Activated CD4-positive, alpha-beta memory T cell treated with anti-CD3 and anti-CD28 coated beads, Interleukin-2, amount 10 ng/mL, durations not matched to agents 7 days and 5 days (primary cell): ENCODE measurements at regions not wholly inside any gene's neighbourhood (a gene's known extent, or its start where the extent isn't known, plus 50 kb on each side); places are given as distances from the start of the nearest gene placed in this dataset.

Experiments used
- CTCF ChIA-PET: fragments of 350-600 bp; sonication (Branson Sonifier 250); formaldehyde crosslinking; loops from one replicate; lab custom pipeline; 2021; ENCODE audit warnings: antibody characterized with exemption, inconsistent platforms; lab: Charles Lee
- POLR2A ChIA-PET: fragments of 350-600 bp; sonication (Branson Sonifier 250); formaldehyde crosslinking; loops from one replicate; lab custom pipeline; 2021; ENCODE audit warnings: antibody characterized with exemption; lab: Charles Lee
- DNase-seq: peaks from one replicate; pipeline ENCODE4 v3.0.0-alpha.2; 2020
- H3K27ac Mint-ChIP-seq: one replicate; pipeline ENCODE4 v1.8.0; 2021; ENCODE audit warnings: mild to moderate bottlenecking, mixed read lengths
- H3K27me3 Mint-ChIP-seq: one replicate; pipeline ENCODE4 v1.8.0; 2021; ENCODE audit warnings: mixed read lengths
- H3K36me3 Mint-ChIP-seq: one replicate; pipeline ENCODE4 v1.8.0; 2021; ENCODE audit warnings: low read depth, mixed read lengths
- H3K4me1 Mint-ChIP-seq: one replicate; pipeline ENCODE4 v1.8.0; 2021; ENCODE audit warnings: mixed read lengths
- H3K4me3 Mint-ChIP-seq: one replicate; pipeline ENCODE4 v1.8.0; 2021; ENCODE audit warnings: mild to moderate bottlenecking, mixed read lengths
- H3K9me3 Mint-ChIP-seq: one replicate; pipeline ENCODE4 v1.8.0; 2021; ENCODE audit warnings: mixed read lengths

DNA sequence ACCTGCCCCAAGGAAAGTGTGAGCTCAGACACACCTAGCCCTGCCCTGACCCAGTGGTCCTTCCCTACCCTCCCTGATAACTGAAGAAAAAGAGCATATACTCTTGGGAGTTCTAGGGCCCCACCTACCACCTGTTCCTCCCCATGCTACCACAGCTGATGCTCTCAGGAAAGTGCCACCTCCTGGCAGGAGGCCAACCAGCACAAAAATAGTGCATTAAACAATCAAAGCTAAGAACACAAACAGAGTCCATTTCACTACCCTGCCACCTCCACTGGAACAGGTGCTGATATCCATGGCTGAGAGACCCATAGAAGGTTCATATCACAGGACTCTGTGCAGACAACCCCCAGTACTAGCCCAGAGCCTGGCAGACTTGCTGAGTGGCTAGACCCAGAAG, 288.6 kb upstream of the PHF14 start:
- Mint-ChIP-seq H3K4me3 (no peak overlapping the region), H3K9me3 (no peaks in the 10 kb centered on the region), H3K27ac (no peak overlapping the region), H3K4me1 (no peaks in the 10 kb centered on the region), H3K27me3 (no peaks in the 10 kb centered on the region), H3K36me3 (no peaks in the 10 kb centered on the region)
- CTCF ChIA-PET, result no interaction called here
- POLR2A ChIA-PET, result interaction anchor here (0.6 kb wide), 1 partner anchor 38 kb away, joined by 3 read pairs; no protein-coding TSS in a partner anchor
- DNase-seq, result no peak

DNA sequence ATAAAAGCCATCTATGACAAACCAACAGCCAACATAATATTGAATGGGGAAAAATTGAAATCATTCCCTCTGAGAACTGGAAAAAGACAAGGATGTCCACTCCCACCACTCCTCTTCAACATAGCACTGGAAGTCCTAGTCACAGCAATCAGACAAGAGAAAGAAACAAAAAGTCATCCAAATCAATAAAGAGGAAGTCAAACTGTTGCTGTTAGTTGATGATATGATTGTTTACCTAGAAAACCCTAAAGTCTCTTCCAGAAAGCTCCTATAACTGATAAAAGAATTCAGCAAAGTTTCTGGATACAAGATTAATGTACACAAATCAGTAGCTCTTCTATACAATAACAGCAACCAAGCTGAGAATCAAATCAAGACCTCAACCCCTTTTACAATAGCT, 285.1 kb upstream of the PHF14 start:
- Mint-ChIP-seq H3K9me3 (no peaks in the 10 kb centered on the region), H3K4me1 (no peaks in the 10 kb centered on the region), H3K27me3 (no peaks in the 10 kb centered on the region), H3K27ac (no peak overlapping the region), H3K36me3 (no peaks in the 10 kb centered on the region), H3K4me3 (no peak overlapping the region)
- DNase-seq, result no peak
- ChIA-PET CTCF (no interaction called here), POLR2A (no interaction called here)

DNA sequence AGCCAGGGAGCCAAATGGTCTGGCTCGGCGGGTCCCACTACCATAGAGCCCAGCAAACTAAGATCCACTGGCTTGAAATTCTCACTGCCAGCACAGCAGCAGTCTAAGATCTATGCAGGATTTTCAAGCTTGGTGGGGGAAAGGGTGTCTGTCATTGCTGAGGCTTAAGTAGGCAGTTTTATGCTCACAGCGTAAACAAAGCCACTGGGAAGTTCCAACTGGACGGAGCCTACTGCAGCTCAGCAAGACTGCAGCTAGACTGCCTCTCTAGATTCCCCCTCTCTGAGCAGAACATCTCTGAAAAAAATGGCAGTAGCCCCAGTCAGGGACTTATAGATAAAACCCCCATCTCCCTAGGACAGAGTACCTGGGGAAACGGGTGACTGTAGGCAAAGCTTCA, 277.6 kb upstream of the PHF14 start:
- H3K4me1 Mint-ChIP-seq, result no peaks in the 10 kb centered on the region
- no peaks in the 10 kb centered on the region for H3K27me3 Mint-ChIP-seq
- ChIA-PET CTCF (no interaction called here), POLR2A (no interaction called here)
- H3K36me3 Mint-ChIP-seq, result no peaks in the 10 kb centered on the region
- H3K9me3 Mint-ChIP-seq, result peaks cover 4% of the 10 kb centered on the region
- H3K4me3 Mint-ChIP-seq, result no peak overlapping the region
- no peak overlapping the region for H3K27ac Mint-ChIP-seq
- DNase-seq, result no peak

DNA sequence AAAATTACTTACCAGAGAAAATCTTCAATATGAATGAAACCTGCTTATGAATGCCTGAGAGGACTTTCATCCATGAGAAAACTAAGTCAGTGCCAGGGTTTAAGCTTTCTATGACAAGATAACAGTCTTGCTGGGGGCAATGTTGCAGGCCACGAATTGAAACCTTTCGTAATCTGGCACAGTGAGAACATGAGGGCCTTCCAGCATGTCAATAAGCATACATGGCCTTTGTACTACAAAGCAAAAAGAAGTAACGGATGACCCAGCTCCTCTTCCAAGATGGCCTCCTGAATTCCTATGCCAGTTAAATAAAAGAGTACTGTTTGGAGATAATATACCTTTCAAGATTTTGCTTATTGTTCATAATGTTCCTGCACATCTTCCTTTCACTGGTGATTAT, 270.6 kb upstream of the PHF14 start:
- H3K9me3 Mint-ChIP-seq, result peaks cover 4% of the 10 kb centered on the region
- H3K27ac Mint-ChIP-seq, result no peak overlapping the region
- no peaks in the 10 kb centered on the region for H3K36me3 Mint-ChIP-seq
- H3K27me3 Mint-ChIP-seq, result no peaks in the 10 kb centered on the region
- CTCF ChIA-PET, result no interaction called here
- POLR2A ChIA-PET, result no interaction called here
- H3K4me3 Mint-ChIP-seq, result no peak overlapping the region
- DNase-seq, result no peak
- H3K4me1 Mint-ChIP-seq, result no peaks in the 10 kb centered on the region

DNA sequence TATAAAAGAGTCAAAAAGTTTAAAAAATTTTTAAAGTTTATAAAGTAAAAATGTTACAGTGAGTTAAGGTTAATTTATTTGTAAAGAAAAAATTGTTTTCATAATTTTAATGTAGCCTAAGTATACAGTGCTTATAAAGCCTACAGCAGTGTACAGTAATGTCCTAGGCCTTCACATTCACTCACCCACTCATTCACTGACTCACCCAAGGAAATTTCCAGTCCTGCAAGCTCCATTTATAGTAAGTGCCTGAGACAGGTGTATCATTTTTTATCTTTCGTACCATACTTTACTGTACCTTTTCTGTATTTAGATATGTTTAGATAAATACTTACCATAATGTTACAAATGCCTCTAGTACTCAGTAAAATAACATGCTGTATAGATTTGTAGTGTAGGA, 269.7 kb upstream of the PHF14 start:
- DNase-seq, result no peak
- Mint-ChIP-seq H3K36me3 (no peaks in the 10 kb centered on the region), H3K27me3 (no peaks in the 10 kb centered on the region), H3K9me3 (peaks cover 4% of the 10 kb centered on the region), H3K27ac (no peak overlapping the region), H3K4me1 (no peaks in the 10 kb centered on the region), H3K4me3 (no peak overlapping the region)
- ChIA-PET CTCF (no interaction called here), POLR2A (no interaction called here)

DNA sequence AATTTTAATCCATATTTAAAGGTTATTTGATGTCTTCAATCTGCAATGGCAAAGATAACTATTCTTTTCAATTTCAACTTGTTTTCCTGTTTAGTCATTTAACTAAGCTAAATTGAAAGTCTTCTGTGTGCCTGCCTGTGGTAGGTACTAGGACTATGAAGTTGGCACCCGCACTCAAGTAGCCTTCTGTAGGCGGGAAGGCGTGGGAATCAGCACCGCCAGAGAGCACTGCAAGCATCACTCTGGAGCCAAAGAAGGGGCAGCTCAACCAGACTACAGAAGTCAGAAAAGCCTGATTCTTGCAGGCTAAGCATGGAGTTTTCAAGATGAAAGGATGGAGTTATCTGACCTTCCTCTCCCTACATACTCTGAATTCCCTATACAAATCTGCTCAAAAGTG, 269.0 kb upstream of the PHF14 start:
- ChIA-PET POLR2A (no interaction called here), CTCF (no interaction called here)
- no peaks in the 10 kb centered on the region for H3K36me3 Mint-ChIP-seq
- peaks cover 4% of the 10 kb centered on the region for H3K9me3 Mint-ChIP-seq
- no peaks in the 10 kb centered on the region for H3K4me1 Mint-ChIP-seq
- no peak overlapping the region for H3K27ac Mint-ChIP-seq
- H3K4me3 Mint-ChIP-seq, result no peak overlapping the region
- no peak for DNase-seq
- no peaks in the 10 kb centered on the region for H3K27me3 Mint-ChIP-seq

DNA sequence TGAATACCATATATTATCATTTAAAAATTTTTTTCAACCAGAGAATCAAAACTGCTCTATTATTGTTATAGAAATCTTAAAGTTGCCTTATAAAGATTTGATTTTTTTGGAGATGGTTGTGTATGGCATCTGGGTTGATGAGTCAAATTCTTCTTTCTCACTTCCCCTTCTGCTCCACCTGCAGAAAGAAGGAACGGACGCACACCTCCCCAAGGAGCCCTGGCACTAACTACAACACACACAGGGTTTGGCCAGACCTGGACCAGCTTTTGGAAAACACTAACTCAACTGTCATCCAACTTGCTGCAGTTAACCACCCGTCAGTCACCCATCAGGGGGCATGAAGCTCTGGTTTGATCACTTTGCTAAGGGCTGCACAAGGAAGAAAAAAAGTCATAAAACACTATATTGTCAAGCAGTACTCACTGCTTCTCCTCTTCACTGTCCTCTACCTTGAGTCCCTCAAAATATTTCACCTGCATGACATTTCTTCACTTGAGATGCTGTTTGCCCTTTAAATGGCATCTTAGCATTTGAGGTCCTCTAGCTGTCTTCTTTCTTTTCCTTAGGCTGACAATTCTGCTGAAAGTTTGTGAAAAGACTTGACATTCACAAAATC, 266.7 kb upstream of the PHF14 start:
- DNase-seq, result no peak
- H3K9me3 Mint-ChIP-seq, result no peaks in the 10 kb centered on the region
- ChIA-PET CTCF (no interaction called here), POLR2A (no interaction called here)
- H3K4me3 Mint-ChIP-seq, result no peak overlapping the region
- H3K27me3 Mint-ChIP-seq, result no peaks in the 10 kb centered on the region
- no peak overlapping the region for H3K27ac Mint-ChIP-seq
- H3K36me3 Mint-ChIP-seq, result no peaks in the 10 kb centered on the region
- no peaks in the 10 kb centered on the region for H3K4me1 Mint-ChIP-seq

DNA sequence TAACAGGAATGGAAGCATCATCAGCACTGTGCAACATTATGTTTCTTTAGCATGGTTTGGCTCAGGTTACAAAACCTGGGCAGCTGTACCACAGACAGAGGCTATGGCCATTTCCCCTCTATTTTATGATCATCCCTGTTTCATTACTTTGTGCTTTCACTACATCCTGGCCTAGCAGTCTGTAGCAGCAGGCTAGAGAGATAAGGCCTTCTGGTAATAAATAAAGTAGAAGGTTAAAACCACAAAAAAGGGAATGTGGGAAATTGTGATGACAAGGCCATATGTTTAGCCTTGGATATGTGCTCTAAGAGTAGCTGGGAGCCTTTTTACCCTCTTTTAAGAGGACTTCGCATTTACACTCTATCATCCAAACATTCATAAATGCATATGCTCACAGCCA, 266.2 kb upstream of the PHF14 start:
- Mint-ChIP-seq H3K4me1 (no peaks in the 10 kb centered on the region), H3K9me3 (no peaks in the 10 kb centered on the region), H3K27ac (no peak overlapping the region), H3K4me3 (no peak overlapping the region), H3K27me3 (no peaks in the 10 kb centered on the region), H3K36me3 (no peaks in the 10 kb centered on the region)
- ChIA-PET POLR2A (no interaction called here), CTCF (no interaction called here)
- DNase-seq, result no peak

DNA sequence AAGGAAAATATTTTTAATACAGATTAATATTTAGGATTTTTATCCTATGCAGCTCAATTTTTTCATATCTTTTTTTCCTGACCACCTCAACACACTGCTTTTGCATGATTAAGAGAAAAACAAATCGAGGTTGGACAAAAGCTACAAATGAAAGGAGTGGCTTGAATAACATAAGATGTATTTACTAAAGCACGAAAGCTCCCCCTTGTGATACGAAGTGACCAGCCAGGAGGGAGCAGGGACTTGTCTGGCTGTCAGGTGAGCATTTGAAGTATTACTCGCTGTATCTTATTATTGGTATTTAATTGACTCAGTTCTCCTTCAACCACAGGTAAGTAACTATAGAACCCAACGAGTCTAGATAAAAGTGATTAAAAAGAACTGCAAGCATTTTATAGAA, 265.2 kb upstream of the PHF14 start:
- POLR2A ChIA-PET, result no interaction called here
- CTCF ChIA-PET, result no interaction called here
- Mint-ChIP-seq H3K9me3 (no peaks in the 10 kb centered on the region), H3K4me3 (no peak overlapping the region), H3K4me1 (no peaks in the 10 kb centered on the region), H3K36me3 (no peaks in the 10 kb centered on the region), H3K27ac (no peak overlapping the region), H3K27me3 (no peaks in the 10 kb centered on the region)
- no peak for DNase-seq

DNA sequence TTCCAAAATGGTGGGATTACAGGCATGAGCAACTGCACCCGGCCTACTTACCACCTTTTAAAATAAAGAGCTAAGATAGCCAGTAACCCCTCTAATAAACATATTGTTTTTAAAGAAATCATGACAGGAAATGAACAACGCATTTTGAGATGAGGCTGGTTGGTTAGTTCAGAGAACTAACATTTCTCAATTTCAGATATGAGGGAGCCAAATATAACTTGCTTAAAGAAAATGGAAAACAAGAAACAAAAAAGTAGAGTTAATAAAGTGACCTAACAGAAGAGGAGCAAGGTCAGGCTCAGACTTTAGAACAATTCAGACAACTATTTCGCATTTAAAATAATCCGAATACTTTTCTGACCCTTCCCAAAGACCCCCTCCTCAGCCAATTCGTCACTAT, 254.9 kb upstream of the PHF14 start:
- H3K27ac Mint-ChIP-seq, result no peak overlapping the region
- no peaks in the 10 kb centered on the region for H3K4me1 Mint-ChIP-seq
- no peak for DNase-seq
- POLR2A ChIA-PET, result no interaction called here
- CTCF ChIA-PET, result no interaction called here
- H3K27me3 Mint-ChIP-seq, result no peaks in the 10 kb centered on the region
- no peaks in the 10 kb centered on the region for H3K9me3 Mint-ChIP-seq
- no peaks in the 10 kb centered on the region for H3K36me3 Mint-ChIP-seq
- no peak overlapping the region for H3K4me3 Mint-ChIP-seq

DNA sequence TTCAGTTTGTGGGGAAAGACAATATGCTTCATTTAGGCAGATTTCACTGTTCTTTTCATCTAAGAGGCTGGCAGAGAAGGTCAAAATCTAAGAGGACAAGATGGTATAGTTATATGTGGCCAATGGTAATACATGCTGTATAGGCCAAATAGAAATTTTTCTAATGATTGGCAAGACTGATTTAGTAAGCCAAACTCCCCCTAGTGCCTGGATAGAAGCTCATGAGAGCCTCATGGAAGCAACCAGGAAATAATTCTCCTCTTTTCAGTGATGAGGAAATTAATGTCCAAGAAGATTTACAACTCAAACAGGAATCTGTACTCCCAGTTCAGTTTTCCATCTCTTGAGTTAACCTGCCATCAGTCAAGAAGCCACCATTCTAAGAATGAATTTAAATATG, 253.6 kb upstream of the PHF14 start:
- Mint-ChIP-seq H3K4me3 (no peak overlapping the region), H3K27ac (no peak overlapping the region), H3K9me3 (no peaks in the 10 kb centered on the region), H3K4me1 (no peaks in the 10 kb centered on the region), H3K27me3 (no peaks in the 10 kb centered on the region), H3K36me3 (no peaks in the 10 kb centered on the region)
- DNase-seq, result no peak
- ChIA-PET CTCF (no interaction called here), POLR2A (no interaction called here)

DNA sequence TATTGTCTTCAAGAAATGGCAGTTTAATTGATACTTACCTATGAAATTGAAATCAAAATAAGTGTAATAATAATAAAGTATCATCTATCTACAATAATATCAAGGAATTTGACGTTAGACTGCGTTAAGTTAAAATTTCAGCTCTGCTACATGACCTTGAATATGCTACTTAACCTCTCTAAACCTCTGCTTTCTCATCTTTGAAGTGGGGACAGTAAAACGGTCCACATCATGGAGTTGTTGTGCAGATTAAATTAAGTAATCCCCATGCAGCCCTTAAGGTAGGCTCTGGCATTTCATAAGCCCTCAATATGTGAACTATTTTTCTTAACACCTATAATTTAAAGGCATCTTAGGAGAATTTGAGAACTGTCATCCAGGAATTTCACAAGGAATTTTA, 252.4 kb upstream of the PHF14 start:
- DNase-seq, result no peak
- H3K4me3 Mint-ChIP-seq, result no peak overlapping the region
- H3K4me1 Mint-ChIP-seq, result no peaks in the 10 kb centered on the region
- no peaks in the 10 kb centered on the region for H3K9me3 Mint-ChIP-seq
- POLR2A ChIA-PET, result no interaction called here
- H3K27me3 Mint-ChIP-seq, result no peaks in the 10 kb centered on the region
- H3K27ac Mint-ChIP-seq, result no peak overlapping the region
- CTCF ChIA-PET, result no interaction called here
- no peaks in the 10 kb centered on the region for H3K36me3 Mint-ChIP-seq

DNA sequence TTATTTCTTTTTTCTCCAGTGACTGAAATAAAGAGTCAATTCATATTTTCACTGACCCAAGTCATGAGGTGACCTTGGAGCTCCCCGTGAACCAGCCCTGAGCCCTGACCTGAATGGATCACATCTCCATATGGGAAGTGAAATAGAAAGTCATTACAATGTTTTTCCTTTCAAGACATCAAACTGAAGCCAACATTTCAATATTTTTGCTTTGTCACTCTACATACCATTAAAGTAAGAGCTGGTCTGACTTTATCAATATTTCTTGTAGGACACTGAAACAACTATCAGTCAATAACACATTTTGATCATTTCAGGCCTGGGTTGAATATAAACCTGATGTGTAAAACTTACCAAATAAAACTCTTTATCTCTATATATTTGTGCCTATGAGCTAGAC, 249.8 kb upstream of the PHF14 start:
- CTCF ChIA-PET, result no interaction called here
- POLR2A ChIA-PET, result no interaction called here
- no peaks in the 10 kb centered on the region for H3K4me1 Mint-ChIP-seq

DNA sequence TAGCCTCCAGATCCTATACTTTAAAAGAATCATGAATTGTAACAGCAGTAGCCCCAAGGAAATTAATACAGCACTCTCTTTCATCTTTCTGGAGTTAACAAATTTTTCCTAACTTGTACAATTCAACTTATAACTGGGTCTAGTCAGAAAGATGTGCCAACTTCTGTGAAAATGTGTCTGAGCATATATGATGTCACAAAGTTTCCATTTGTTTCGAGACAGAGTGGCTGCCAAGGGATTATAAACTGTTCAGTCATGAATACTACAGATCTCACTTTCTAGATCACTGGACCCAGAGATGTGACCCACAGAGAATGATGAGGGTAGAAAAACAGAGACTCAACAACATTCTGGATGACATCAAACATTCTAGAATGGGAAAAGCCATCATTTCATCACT, 249.2 kb upstream of the PHF14 start:
- Mint-ChIP-seq H3K36me3 (no peaks in the 10 kb centered on the region), H3K27me3 (no peaks in the 10 kb centered on the region)
- POLR2A ChIA-PET, result no interaction called here

More for the DNA sequence above, 249.8 kb upstream of the PHF14 start:
- no peaks in the 10 kb centered on the region for H3K27me3 Mint-ChIP-seq
- H3K9me3 Mint-ChIP-seq, result no peaks in the 10 kb centered on the region
- no peak for DNase-seq
- H3K27ac Mint-ChIP-seq, result no peak overlapping the region
- H3K36me3 Mint-ChIP-seq, result no peaks in the 10 kb centered on the region
- no peak overlapping the region for H3K4me3 Mint-ChIP-seq

More for the DNA sequence above, 249.2 kb upstream of the PHF14 start:
- no peak for DNase-seq
- CTCF ChIA-PET, result no interaction called here
- no peak overlapping the region for H3K27ac Mint-ChIP-seq
- H3K9me3 Mint-ChIP-seq, result no peaks in the 10 kb centered on the region
- no peak overlapping the region for H3K4me3 Mint-ChIP-seq
- H3K4me1 Mint-ChIP-seq, result no peaks in the 10 kb centered on the region
